Loucy (cell line): ENCODE measurements at regions not wholly inside any gene's neighbourhood (a gene's known extent, or its start where the extent isn't known, plus 50 kb on each side); places are given as distances from the start of the nearest gene placed in this dataset.

Experiments
- CTCF ChIP-seq: fragments of 200-600 bp; sonication (generic); conservative IDR thresholded peaks from 2 replicates; pipeline ENCODE4 v1.5.1; 2014; ENCODE audit warnings: mild to moderate bottlenecking, antibody characterized with exemption, low read length
- EZH2phosphoT487 ChIP-seq: fragments of 200-600 bp; IDR thresholded peaks from 2 replicates; pipeline ENCODE4 v1.6.1; 2018; ENCODE audit warnings: antibody characterized with exemption, mild to moderate bottlenecking, moderate library complexity, borderline replicate concordance

DNA sequence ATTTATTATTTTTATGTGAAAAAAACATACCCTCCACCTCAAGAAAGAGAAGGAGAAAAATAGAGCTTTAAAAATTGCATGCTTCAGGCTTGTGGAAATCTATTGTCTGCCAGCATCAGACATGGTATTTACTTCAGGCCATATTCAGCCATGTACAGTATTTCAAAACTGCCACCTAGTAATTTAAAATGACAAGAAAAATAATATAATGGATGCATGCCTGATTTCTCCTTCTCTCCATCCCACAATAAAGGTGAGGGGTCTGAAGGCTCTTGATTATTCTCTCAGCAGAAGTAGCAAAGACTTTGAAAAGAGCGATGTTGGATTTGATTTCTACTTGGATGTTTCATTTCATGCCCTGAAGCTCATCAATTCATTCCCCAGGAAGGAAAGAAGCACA, 250.7 kb downstream of the TBC1D4 start:
- TF ChIP-seq CTCF = no peak
- no peak for TF ChIP-seq EZH2phosphoT487
